Uterus (tissue), 2 donors: ENCODE measurements at regions not wholly inside any gene's neighbourhood (a gene's known extent, or its start where the extent isn't known, plus 50 kb on each side); places are given as distances from the start of the nearest gene placed in this dataset.

Experiments
- POLR2A ChIP-seq, 2 donors: fragments of 450-650 bp; IDR thresholded peaks; one replicate each; pipeline ENCODE4 v1.6.1; 2016; ENCODE audit warnings: antibody characterized with exemption in 2 of 2, mild to moderate bottlenecking in 1 of 2, moderate library complexity in 1 of 2
- TF ChIP-seq, protein P1 (sequence below), 4 experiments: fragments of 200-600 bp in 2 of 4; fragments of 450-650 bp in 2 of 4; sonication (generic) in 2 of 4; IDR thresholded peaks; one replicate each; pipeline ENCODE4 v1.5.1; 2016 to 2019; ENCODE audit warnings: antibody characterized with exemption in 4 of 4, mild to moderate bottlenecking in 2 of 4, moderate library complexity in 1 of 4

DNA sequence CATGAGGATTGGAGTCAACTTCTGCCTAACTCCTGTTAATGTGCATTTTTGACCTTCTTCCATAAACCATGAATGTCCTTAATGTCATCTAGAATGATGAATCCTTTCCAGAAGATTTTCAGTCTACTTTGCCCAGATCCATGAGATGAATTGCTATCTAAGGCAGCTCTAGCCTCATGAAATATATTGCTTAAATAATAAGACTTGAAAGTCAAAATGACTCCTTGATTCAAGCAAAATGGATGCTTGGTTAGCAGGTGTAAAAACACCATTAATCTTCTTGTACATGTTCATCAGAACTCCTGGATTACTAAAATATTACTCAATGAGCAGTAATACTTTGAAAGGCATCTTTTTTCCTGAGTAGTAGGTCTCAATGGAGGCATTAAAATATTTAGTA is 238.5 kb upstream of the ZC3H12C start:
- TF ChIP-seq, protein P1, sequence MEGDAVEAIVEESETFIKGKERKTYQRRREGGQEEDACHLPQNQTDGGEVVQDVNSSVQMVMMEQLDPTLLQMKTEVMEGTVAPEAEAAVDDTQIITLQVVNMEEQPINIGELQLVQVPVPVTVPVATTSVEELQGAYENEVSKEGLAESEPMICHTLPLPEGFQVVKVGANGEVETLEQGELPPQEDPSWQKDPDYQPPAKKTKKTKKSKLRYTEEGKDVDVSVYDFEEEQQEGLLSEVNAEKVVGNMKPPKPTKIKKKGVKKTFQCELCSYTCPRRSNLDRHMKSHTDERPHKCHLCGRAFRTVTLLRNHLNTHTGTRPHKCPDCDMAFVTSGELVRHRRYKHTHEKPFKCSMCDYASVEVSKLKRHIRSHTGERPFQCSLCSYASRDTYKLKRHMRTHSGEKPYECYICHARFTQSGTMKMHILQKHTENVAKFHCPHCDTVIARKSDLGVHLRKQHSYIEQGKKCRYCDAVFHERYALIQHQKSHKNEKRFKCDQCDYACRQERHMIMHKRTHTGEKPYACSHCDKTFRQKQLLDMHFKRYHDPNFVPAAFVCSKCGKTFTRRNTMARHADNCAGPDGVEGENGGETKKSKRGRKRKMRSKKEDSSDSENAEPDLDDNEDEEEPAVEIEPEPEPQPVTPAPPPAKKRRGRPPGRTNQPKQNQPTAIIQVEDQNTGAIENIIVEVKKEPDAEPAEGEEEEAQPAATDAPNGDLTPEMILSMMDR (IDR thresholded peaks at IDR 0.05) = no peak
- no peak for TF ChIP-seq POLR2A (IDR thresholded peaks at IDR 0.05)
